Vagina (tissue), 2 donors: ENCODE measurements at regions not wholly inside any gene's neighbourhood (a gene's known extent, or its start where the extent isn't known, plus 50 kb on each side); places are given as distances from the start of the nearest gene placed in this dataset.

Source experiments
- DNase-seq, 2 donors: peaks; one replicate each; pipeline ENCODE4 v3.0.0-alpha.2; 2017; ENCODE audit errors: extremely low spot score in 2 of 2
- H3K27ac ChIP-seq: fragments of 200-600 bp; sonication (generic); one replicate; pipeline ENCODE4 v1.5.1; 2019
- H3K27me3 ChIP-seq: fragments of 200-600 bp; sonication (generic); one replicate; pipeline ENCODE4 v1.5.1; 2019
- H3K36me3 ChIP-seq, 2 donors: fragments of 200-600 bp; sonication (generic); one replicate each; pipeline ENCODE4 v1.5.1; 2017 to 2019
- H3K4me1 ChIP-seq: fragments of 200-600 bp; sonication (generic); one replicate; pipeline ENCODE4 v1.5.1; 2019
- H3K4me3 ChIP-seq, 2 donors: fragments of 200-600 bp; sonication (generic); 1 replicate in 1 of 2; 2 replicates in 1 of 2; pipeline ENCODE4 v1.5.1; 2016 to 2019
- H3K9me3 ChIP-seq: fragments of 200-600 bp; sonication (generic); one replicate; pipeline ENCODE4 v1.5.1; 2019
- CTCF ChIP-seq, 3 experiments: fragments of 450-650 bp in 2 of 3; fragments of 200-600 bp in 1 of 3; sonication (generic) in 1 of 3; IDR thresholded peaks; one replicate each; pipeline ENCODE4 v1.5.1; 2017 to 2019; ENCODE audit warnings: antibody characterized with exemption in 3 of 3, mild to moderate bottlenecking in 2 of 3, moderate library complexity in 2 of 3
- POLR2A ChIP-seq, 2 donors: fragments of 450-650 bp; IDR thresholded peaks; one replicate each; pipeline ENCODE4 v1.6.1; 2017; ENCODE audit warnings: antibody characterized with exemption in 2 of 2, mild to moderate bottlenecking in 2 of 2, moderate library complexity in 2 of 2
- POLR2AphosphoS5 ChIP-seq, 2 donors: sonication (generic); formaldehyde crosslinking; IDR thresholded peaks; one replicate each; pipeline ENCODE4 v1.9.0; 2017; ENCODE audit warnings: antibody characterized with exemption in 2 of 2, mild to moderate bottlenecking in 2 of 2, low read depth in 1 of 2; ENCODE audit not compliant: insufficient read depth in 1 of 2
- intact Hi-C: fragments of 100-400 bp; cut with DNase I; formaldehyde crosslinking; loops from one replicate; pipeline ENCODE4 v1.15.1; 2023

DNA sequence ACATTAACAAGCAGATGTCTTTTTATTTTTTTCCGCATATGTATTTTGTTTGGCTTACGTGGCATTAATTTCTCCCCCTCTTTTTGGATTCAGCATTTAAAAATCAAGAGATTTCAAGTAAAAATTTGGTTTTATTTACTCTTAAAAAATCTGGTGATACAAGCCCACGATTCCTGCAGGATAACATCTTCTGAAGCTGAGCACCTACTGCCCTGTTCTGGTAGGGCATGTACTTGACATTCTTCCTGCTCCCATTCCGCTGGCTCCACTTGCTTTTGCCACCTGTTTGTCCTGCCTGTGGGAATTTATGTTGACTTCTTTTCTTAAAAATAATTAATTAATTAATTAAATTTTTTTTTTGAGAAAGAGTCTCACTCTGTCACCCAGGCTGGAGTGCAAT, 105.2 kb upstream of the SLC25A13 start:
- TF ChIP-seq POLR2A (IDR thresholded peaks at IDR 0.05) (no peak), CTCF (IDR thresholded peaks at IDR 0.05) (no peak), POLR2AphosphoS5 (IDR thresholded peaks at IDR 0.05; ENCODE audit: insufficient read depth in 1 of 2, low read depth in 1 of 2) (no peak)
- Histone ChIP-seq H3K27ac (no peak overlapping the region), H3K27me3 (no peaks in the 10 kb centered on the region), H3K36me3 (no peaks in the 10 kb centered on the region), H3K4me1 (no peaks in the 10 kb centered on the region), H3K9me3 (no peaks in the 10 kb centered on the region), H3K4me3 (no peak overlapping the region)
- DNase-seq = no peak
- intact Hi-C loops = no loop called here

DNA sequence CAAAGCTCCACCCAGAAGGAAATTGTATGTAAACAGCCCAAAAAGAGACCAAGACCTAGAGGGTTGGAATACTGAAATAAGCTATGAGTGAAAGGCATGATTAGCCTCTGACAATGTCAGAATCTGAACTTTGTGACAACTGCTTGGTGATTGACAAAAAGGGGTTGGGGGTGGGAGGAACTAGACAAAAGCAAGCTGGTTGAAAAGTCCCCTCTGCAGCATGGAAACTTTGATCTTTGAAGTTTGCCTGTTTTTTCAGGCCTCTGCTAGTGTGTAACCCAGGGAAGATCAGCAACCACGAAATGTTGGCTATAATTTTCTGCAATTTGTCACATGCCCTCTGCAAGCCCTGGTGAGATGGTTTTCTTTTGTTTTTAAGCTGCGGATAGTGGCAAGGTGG, 104.8 kb upstream of the SLC25A13 start:
- H3K9me3 ChIP-seq = no peaks in the 10 kb centered on the region
- H3K27ac ChIP-seq = no peak overlapping the region
- H3K4me1 ChIP-seq = no peaks in the 10 kb centered on the region
- H3K36me3 ChIP-seq = no peaks in the 10 kb centered on the region
- TF ChIP-seq POLR2A (IDR thresholded peaks at IDR 0.05) (no peak), CTCF (IDR thresholded peaks at IDR 0.05) (no peak), POLR2AphosphoS5 (IDR thresholded peaks at IDR 0.05; ENCODE audit: insufficient read depth in 1 of 2, low read depth in 1 of 2) (no peak)
- H3K27me3 ChIP-seq = no peaks in the 10 kb centered on the region
- H3K4me3 ChIP-seq = no peak overlapping the region
- intact Hi-C loops = no loop called here
- no peak for DNase-seq

- no peak for DNase-seq
- no peak for TF ChIP-seq POLR2A (IDR thresholded peaks at IDR 0.05)
- no peak for TF ChIP-seq POLR2AphosphoS5 (IDR thresholded peaks at IDR 0.05; ENCODE audit: insufficient read depth in 1 of 2, low read depth in 1 of 2)
- no peak for TF ChIP-seq CTCF (IDR thresholded peaks at IDR 0.05)
- Histone ChIP-seq H3K4me1 (no peaks in the 10 kb centered on the region), H3K4me3 (no peak overlapping the region), H3K36me3 (no peaks in the 10 kb centered on the region), H3K27me3 (no peaks in the 10 kb centered on the region), H3K9me3 (no peaks in the 10 kb centered on the region), H3K27ac (no peak overlapping the region)
- intact Hi-C loops = no loop called here
Measured at GRCh38 chr7:96426027-96426426, 104.1 kb upstream of the SLC25A13 start.

DNA sequence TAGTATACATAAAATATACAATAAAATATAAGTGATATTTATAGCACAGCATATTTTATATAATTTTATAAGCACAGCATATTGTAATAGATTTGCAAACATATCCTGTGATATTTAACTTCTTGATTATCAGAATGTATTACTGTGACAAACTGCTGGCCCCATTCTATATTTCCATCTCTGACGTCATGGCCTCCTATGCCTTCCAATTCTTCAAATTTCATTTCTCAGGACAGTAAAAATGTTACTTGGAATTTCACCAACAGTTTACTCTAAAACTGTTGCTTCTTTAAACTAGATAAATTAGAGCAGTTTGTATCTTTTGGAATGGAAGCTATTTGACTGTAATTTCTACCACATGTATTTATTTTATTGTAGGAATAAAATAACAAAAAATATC, 102.5 kb upstream of the SLC25A13 start:
- Histone ChIP-seq H3K27me3 (no peaks in the 10 kb centered on the region), H3K4me3 (no peak overlapping the region), H3K36me3 (no peaks in the 10 kb centered on the region), H3K9me3 (no peaks in the 10 kb centered on the region), H3K27ac (no peak overlapping the region), H3K4me1 (no peaks in the 10 kb centered on the region)
- TF ChIP-seq POLR2AphosphoS5 (IDR thresholded peaks at IDR 0.05; ENCODE audit: insufficient read depth in 1 of 2, low read depth in 1 of 2) (no peak), CTCF (IDR thresholded peaks at IDR 0.05) (no peak), POLR2A (IDR thresholded peaks at IDR 0.05) (no peak)
- intact Hi-C loops = no loop called here
- DNase-seq = no peak

DNA sequence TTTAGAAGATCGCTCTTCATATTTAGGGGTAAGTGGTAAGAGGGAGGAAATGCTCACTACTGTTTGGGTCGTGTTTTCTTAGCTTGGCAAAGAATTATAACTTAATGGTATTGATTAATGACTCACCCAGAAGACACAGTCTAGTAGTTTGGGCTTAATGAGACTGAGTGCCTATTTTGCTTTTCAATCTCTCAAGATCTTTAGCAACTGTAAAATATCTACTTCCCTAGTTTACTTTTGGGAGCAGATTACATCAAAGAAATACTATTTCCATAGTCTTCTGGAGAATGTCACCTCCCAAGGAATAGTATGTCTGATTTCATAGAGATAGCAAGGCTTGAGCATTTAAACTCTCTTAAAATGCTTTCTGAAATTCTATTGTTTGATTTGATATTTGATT, 100.5 kb upstream of the SLC25A13 start:
- intact Hi-C loops = no loop called here
- TF ChIP-seq CTCF (IDR thresholded peaks at IDR 0.05) (no peak), POLR2AphosphoS5 (IDR thresholded peaks at IDR 0.05; ENCODE audit: insufficient read depth in 1 of 2, low read depth in 1 of 2) (no peak), POLR2A (IDR thresholded peaks at IDR 0.05) (no peak)
- H3K36me3 ChIP-seq = no peaks in the 10 kb centered on the region
- no peaks in the 10 kb centered on the region for H3K27me3 ChIP-seq
- H3K4me1 ChIP-seq = no peaks in the 10 kb centered on the region
- no peak overlapping the region for H3K4me3 ChIP-seq
- H3K27ac ChIP-seq = no peak overlapping the region
- DNase-seq = no peak
- no peaks in the 10 kb centered on the region for H3K9me3 ChIP-seq
